Gastrocnemius medialis (tissue), 4 donors: ENCODE measurements at regions not wholly inside any gene's neighbourhood (a gene's known extent, or its start where the extent isn't known, plus 50 kb on each side); places are given as distances from the start of the nearest gene placed in this dataset.

Experiments
- ATAC-seq, 2 donors: fragments of 150-250 bp; one replicate each; pipeline ENCODE4 v1.9.1; 2016
- DNase-seq, 2 donors: peaks; one replicate each; pipeline ENCODE4 v3.0.0-alpha.2; 2019
- H3K27ac ChIP-seq, 4 donors: fragments of 200-600 bp; sonication (generic); 1 replicate in 1 of 4; 2 replicates in 3 of 4; pipeline ENCODE4 v1.5.1; 2016 to 2018; ENCODE audit warnings: mild to moderate bottlenecking in 2 of 4, moderate library complexity in 1 of 4
- H3K27me3 ChIP-seq, 3 donors: fragments of 200-600 bp; sonication (generic) in 2 of 3; 1 replicate in 1 of 3; 2 replicates in 2 of 3; pipeline versions ENCODE4 v1.5.1 to v1.6.0; 2016 to 2019; ENCODE audit warnings: mild to moderate bottlenecking in 1 of 3, moderate library complexity in 1 of 3
- H3K36me3 ChIP-seq, 2 donors: fragments of 200-600 bp; sonication (generic) in 1 of 2; one replicate each; pipeline ENCODE4 v1.5.1; 2017 to 2018
- H3K4me1 ChIP-seq, 2 donors: fragments of 200-600 bp; sonication (generic) in 1 of 2; one replicate each; pipeline ENCODE4 v1.5.1; 2016 to 2017; ENCODE audit warnings: mild to moderate bottlenecking in 2 of 2
- H3K4me3 ChIP-seq, 4 donors: fragments of 200-600 bp; sonication (generic) in 3 of 4; 1 replicate in 1 of 4; 2 replicates in 3 of 4; pipeline ENCODE4 v1.5.1; 2016 to 2019; ENCODE audit warnings: mild to moderate bottlenecking in 2 of 4
- H3K9me3 ChIP-seq, 3 donors: fragments of 200-600 bp; sonication (generic) in 2 of 3; 1 replicate in 1 of 3; 2 replicates in 2 of 3; pipeline ENCODE4 v1.5.1; 2016 to 2019
- CTCF ChIP-seq, 5 experiments: fragments of 450-650 bp in 3 of 5; fragments of 200-600 bp in 2 of 5; sonication (generic) in 2 of 5; IDR thresholded peaks in 4 of 5; conservative IDR thresholded peaks in 1 of 5; 1 replicate in 4 of 5; 2 replicates in 1 of 5; pipeline ENCODE4 v1.5.1; 2016 to 2019; ENCODE audit warnings: antibody characterized with exemption in 5 of 5, mild to moderate bottlenecking in 3 of 5, moderate library complexity in 3 of 5
- POLR2A ChIP-seq, 2 donors: fragments of 450-650 bp; IDR thresholded peaks; one replicate each; pipeline ENCODE4 v1.6.1; 2017; ENCODE audit warnings: antibody characterized with exemption in 2 of 2, mild to moderate bottlenecking in 2 of 2, moderate library complexity in 2 of 2
- in situ Hi-C, 4 donors: fragments of 200-750 bp; cut with MboI; loops; one replicate each; pipeline versions ENCODE4 v1.15.0 to v1.8.0; 2017; ENCODE audit warnings: low sequenced_read_pairs in 4 of 4
- intact Hi-C: fragments of 100-400 bp; cut with DNase I; formaldehyde crosslinking; loops from one replicate; pipeline ENCODE4 v1.15.1; 2023; ENCODE audit warnings: low total_unique reads

- H3K9me3 ChIP-seq: no peaks in the 10 kb centered on the region
- intact Hi-C loops (no loop called here), in situ Hi-C loops (no loop called here)
- no peaks in the 10 kb centered on the region for H3K36me3 ChIP-seq
- no peaks in the 10 kb centered on the region for H3K27me3 ChIP-seq
- no peaks in the 10 kb centered on the region for H3K4me1 ChIP-seq
- DNase-seq: no peak
- no peak overlapping the region for H3K27ac ChIP-seq
- TF ChIP-seq POLR2A (IDR thresholded peaks at IDR 0.05) (no peak), CTCF (IDR thresholded peaks at IDR 0.05 in 4 of 5, conservative IDR thresholded peaks at IDR 0.05 in 1 of 5) (no peak)
- no peak overlapping the region for H3K4me3 ChIP-seq
- no peak for ATAC-seq
Measured at GRCh38 chr2:139814458-139814857, 1034.3 kb upstream of the NXPH2 start.

- in situ Hi-C loops (no loop called here), intact Hi-C loops (no loop called here)
- TF ChIP-seq POLR2A (IDR thresholded peaks at IDR 0.05): no peak
- no peak for TF ChIP-seq CTCF (IDR thresholded peaks at IDR 0.05 in 4 of 5, conservative IDR thresholded peaks at IDR 0.05 in 1 of 5)
- Histone ChIP-seq H3K4me1 (no peaks in the 10 kb centered on the region), H3K4me3 (no peak overlapping the region), H3K36me3 (no peaks in the 10 kb centered on the region), H3K27me3 (no peaks in the 10 kb centered on the region), H3K9me3 (no peaks in the 10 kb centered on the region), H3K27ac (no peak overlapping the region)
- ATAC-seq (no peak), DNase-seq (no peak)
Measured at GRCh38 chr2:139813340-139813739, 1033.2 kb upstream of the NXPH2 start.

- TF ChIP-seq POLR2A (IDR thresholded peaks at IDR 0.05) (no peak), CTCF (IDR thresholded peaks at IDR 0.05 in 4 of 5, conservative IDR thresholded peaks at IDR 0.05 in 1 of 5) (no peak)
- H3K36me3 ChIP-seq: no peaks in the 10 kb centered on the region
- H3K4me3 ChIP-seq: no peak overlapping the region
- no peak overlapping the region for H3K27ac ChIP-seq
- no peaks in the 10 kb centered on the region for H3K4me1 ChIP-seq
- DNase-seq (no peak), ATAC-seq (no peak)
- in situ Hi-C loops (no loop called here), intact Hi-C loops (no loop called here)
- no peaks in the 10 kb centered on the region for H3K9me3 ChIP-seq
- H3K27me3 ChIP-seq: no peaks in the 10 kb centered on the region
Measured at GRCh38 chr2:139805441-139805840, 1025.3 kb upstream of the NXPH2 start.

GRCh38 chr2:139798391-139798790 lies 1018.2 kb upstream of the NXPH2 start:
- Histone ChIP-seq H3K27ac (no peak overlapping the region), H3K4me3 (no peak overlapping the region), H3K4me1 (no peaks in the 10 kb centered on the region), H3K27me3 (no peaks in the 10 kb centered on the region), H3K9me3 (no peaks in the 10 kb centered on the region), H3K36me3 (no peaks in the 10 kb centered on the region)
- intact Hi-C loops (no loop called here), in situ Hi-C loops (no loop called here)
- TF ChIP-seq POLR2A (IDR thresholded peaks at IDR 0.05) (no peak), CTCF (IDR thresholded peaks at IDR 0.05 in 4 of 5, conservative IDR thresholded peaks at IDR 0.05 in 1 of 5) (no peak)
- no peak for DNase-seq
- ATAC-seq: no peak
